ENCODE measurements at regions not wholly inside any gene's neighbourhood (a gene's known extent, or its start where the extent isn't known, plus 50 kb on each side); places are given as distances from the start of the nearest gene placed in this dataset.
"Not testable (repeated sequence)": the region's sequence is repeated elsewhere in the genome, so short reads cannot be mapped to it uniquely, and the experiment has no call there.

DNA sequence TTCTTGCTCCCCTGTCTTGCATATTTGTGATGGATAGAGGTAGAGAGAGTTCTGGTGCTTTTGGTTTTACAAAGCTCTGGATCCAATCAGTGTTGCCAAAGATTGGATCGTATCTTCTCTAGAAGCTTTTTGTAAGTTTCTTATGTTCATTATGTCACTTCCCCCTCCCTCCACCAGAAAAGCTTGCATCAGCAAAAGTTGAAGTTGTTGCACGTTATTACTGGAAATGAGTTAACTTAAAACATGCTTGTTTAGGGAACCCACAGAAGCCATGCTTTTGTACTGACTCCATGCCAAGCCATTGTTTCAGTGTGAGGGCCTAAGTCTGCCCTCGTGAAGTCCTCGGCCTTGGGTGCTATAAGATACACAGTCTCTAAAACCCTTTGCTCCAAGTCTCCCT lies 186.5 kb downstream of the ERCC6L2 start:
- no peak for DNase-seq

DNA sequence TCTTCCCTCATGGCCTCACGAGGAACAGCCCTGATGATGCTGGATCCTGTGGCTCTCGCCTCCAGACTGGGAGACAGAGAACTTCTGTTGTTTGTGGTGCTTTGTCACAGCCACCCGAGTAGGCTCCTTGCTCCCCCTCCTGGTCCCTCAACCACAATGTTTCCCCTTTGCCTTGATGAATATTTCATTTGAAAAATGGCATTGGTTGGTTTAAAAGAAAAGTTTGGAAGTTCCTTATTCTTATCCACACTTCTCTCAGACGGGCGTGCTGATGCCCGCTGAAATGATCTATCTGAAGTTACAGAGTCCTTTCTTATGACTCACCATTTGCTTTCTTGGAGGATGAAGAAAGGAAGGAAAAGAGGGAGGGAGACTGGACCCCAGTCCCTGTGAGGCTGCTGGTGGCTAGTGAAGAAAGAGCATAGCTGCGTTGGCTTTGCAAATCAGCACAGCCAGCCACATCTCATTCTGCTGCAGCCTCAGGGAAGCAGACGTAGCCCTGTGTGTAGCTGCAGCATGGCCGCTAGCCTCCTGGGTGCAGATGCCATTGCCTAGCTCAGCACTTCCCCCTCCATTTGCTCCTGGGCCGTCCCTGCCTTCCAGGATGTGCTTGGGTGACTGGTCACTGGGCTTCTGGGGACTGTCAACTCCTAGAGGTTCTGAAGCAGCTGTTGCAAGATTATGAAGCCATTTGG lies 185.9 kb downstream of the ERCC6L2 start:
- DNase-seq = peak; percentile 2

DNA sequence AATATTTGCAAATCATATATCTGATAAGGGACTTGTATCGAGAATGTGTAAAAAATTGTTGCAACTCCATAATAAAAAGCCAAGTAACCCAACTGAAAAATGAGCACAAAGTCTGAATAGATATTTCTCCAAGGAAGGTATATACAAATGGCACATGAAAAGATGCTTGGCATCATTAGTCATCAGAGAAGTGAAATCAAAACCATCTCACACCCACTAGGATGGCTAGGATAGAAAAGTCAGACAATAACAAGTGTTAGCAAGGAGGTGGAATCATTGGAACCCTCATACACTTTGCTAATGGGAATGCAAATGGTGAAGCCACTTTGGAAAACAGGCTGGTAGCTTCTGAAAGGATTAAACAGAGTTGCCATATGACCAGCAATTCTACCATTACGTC lies 182.7 kb downstream of the ERCC6L2 start:
- DNase-seq = no peak

DNA sequence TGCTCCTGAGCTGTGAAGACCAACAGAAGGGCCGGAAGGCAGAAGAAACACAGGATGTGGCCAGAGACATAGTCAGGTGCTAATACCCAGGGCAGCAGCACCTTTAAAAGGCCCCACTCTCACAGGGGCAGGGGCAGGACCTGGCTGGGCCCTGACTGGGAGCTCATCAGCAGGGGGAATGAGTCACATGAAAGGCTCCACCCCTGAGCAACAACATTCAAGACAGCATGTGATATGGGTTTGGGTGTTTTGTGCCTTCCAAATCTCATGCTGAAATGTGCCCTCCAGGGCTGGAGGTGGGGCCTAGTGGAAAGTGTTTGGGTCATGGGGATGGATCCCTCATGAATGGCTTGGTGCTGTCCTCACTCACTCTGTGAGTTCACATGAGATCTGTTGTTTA lies 181.7 kb downstream of the ERCC6L2 start:
- DNase-seq = no peak

DNA sequence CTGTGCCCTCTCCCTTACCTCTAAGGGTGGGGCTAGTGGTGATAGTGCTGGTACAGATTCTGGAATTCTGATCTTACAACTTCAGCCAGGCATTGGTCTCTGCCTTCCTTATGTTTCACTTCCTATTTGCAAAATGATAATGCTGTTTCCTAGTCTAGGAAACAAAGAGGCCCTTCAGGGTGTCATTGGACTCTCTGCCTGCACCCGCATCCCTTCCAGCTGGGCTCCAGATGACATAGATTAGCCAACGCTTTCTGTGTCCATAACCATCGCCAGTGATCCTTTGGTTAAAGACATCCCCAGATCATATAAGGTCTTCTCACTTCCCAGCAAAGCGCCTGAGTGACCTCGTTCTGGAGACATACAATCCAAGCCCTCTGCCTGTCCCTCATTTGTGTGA lies 180.7 kb downstream of the ERCC6L2 start:
- no peak for DNase-seq

DNA sequence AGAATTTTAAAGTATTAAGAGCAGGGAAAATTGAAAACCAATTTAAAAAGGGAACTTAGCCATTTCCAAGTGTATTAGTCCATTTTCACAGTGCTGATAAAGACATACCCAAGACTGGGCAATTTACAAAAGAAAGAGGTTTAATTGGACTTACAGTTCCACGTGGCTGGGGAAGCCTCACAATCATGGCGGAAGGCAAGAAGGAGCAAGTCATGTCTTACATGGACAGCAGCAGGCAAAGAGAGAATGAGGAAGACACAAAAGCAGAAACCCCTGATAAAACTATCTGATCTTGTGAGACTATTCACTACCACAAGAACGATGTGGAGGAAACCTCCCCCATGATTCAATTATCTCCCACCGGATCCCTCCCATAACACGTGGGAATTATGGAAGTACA lies 178.8 kb downstream of the ERCC6L2 start:
- not testable (repeated sequence) for DNase-seq

GRCh38 chr9:96052686-96053085 lies 177.2 kb downstream of the ERCC6L2 start:
- no peak for DNase-seq

DNA sequence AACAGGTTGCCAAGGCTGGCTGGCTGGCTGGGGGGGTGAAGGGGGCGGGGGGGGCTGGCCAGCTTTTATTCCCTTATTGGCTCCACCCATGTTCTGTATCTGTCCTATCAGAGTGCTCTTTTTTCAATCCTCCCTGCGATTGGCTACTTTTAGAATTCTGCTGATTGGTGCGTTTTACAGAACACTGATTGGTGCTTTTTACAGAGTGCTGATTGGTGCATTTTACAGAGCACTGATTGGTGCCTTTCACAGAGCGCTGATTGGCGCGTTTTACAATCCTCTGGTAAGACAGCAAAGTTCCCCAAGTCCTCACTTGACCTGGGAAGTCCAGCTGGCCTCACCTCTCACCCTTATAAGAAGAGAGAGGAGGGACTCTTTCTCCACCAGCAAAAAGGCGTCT lies 175.9 kb downstream of the ERCC6L2 start:
- DNase-seq = no peak

- no peak for DNase-seq
These were observed 175.3 kb downstream of the ERCC6L2 start for GRCh38 chr9:96050861-96051155.

DNA sequence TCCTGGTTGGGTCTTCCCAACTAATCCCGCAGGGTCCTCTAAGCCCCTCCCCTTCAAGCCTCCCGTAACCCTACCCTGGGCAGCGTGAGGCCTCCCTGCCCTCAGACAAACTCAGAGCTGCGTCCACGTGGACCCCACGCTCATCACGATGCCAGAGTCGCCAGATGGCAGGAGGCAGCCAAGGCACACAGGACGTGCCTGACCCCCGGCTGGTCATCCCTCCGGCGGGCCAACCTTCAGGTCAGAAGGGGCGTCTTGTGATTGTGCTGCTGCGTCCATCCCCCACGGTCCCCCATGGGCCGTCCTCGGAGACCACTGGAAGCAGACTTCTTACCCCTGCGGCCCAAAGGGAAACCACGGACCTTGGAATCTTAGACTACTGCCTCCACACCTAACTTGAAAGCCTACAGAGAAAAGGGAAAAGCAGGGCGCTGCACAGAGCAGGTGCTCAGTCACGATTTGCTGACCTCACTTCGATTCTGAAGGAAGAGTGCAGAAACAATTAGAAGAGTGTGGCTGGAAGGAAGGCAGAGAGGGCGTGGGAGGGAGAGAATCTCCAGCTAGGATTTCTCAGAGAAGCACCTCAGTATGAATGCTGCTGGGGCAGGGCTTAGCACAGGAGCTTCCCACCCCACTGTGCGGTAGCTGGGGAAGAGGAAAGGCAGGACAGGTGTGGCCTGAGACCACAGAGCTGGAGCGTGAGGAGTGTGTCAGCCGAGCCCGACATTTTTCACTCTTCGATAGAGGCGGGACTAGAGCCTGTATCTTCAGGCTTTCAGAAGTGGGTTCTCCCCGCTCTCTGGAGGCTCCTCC lies 174.8 kb downstream of the ERCC6L2 start:
- no peak for DNase-seq

- no peak for DNase-seq
These were observed 173.7 kb downstream of the ERCC6L2 start for GRCh38 chr9:96048956-96049831.

DNA sequence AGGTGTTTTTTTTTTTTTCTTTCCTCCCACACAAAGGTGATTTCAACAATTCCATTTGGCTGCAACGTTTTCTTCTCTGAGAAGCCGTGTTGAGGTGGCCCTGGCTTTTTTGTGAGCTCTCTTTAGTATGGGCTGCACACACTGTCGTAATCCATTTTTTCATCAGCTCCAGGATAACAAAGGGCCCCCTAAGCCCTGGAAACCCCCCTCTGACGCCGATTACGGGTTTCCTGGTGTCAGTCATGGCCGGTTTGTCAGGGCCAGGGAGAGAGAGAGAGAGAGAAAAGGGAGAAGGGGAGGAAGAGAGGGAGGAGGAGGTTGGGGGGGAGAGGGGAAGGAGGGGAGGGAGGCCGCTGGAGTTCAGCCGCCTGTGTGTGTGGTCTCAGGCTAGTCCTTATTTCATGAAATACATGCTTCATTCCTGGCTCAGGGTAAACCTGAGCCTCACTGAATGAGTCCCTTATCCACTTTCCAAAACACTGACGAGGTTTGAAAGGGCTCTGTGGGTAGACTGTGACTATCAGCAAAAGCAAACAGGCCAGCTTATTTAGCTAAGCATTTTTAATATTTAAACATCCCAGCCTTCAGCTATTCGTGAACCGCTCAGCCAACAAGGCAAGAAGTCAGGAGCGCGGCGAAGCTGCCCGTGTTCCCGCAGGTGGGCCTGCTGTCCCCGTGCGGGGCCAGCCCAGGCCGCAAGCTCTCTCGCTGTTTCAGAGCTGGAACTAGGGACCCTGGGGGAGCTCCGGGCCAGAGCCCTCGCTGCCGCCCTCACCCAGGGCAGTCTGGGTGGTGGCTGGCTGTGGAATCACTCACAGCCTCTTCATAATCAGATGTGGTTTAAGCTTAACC lies 172.8 kb downstream of the ERCC6L2 start:
- DNase-seq = no peak

GRCh38 chr9:96047741-96048103 lies 172.2 kb downstream of the ERCC6L2 start:
- DNase-seq = no peak

DNA sequence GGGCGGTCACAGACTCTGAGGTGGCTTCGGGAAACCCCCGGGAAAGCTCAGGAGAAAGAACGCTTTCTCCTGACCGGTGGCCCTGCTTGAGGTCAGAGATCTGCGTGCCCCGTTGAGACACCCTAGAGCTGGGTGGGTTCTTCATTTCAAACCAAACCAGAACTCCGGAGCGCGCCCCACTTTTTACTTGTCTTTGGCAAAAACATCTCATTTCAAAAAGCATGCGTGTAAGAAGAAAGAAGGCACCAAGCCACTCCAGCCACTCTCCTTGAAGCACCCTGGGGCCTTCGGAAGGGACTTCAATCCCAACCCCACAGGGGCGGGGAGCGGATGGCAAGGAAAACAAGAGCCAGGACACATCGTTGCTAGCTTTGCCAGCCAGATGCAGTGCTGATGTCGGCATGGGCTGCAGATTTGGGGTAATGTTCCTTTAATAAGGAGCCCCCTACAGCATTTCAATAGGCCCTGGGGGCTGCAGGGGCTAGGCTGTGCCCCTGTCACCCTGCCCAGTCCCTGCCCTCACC lies 171.7 kb downstream of the ERCC6L2 start:
- no peak for DNase-seq

GRCh38 chr9:96045811-96046210 lies 170.3 kb downstream of the ERCC6L2 start:
- DNase-seq = no peak

DNA sequence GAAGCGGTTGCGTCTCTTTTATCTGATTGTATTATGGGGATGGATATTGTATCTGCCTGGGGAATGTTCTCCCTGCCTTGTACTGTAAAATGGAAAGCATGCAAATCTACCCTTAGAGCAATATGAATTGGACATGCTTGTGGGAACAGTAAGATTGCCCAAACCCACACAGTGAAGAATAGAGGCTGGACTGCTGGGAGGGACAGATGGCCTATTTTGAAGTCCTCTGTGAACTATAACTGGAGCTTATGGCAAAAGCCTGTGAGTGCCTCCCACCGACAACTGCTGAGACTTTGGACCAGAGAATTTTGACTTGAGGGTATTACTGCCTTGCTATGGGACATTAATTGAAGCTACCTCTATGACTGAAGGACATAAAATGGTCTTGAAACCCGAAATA lies 168.9 kb downstream of the ERCC6L2 start:
- no peak for DNase-seq

DNA sequence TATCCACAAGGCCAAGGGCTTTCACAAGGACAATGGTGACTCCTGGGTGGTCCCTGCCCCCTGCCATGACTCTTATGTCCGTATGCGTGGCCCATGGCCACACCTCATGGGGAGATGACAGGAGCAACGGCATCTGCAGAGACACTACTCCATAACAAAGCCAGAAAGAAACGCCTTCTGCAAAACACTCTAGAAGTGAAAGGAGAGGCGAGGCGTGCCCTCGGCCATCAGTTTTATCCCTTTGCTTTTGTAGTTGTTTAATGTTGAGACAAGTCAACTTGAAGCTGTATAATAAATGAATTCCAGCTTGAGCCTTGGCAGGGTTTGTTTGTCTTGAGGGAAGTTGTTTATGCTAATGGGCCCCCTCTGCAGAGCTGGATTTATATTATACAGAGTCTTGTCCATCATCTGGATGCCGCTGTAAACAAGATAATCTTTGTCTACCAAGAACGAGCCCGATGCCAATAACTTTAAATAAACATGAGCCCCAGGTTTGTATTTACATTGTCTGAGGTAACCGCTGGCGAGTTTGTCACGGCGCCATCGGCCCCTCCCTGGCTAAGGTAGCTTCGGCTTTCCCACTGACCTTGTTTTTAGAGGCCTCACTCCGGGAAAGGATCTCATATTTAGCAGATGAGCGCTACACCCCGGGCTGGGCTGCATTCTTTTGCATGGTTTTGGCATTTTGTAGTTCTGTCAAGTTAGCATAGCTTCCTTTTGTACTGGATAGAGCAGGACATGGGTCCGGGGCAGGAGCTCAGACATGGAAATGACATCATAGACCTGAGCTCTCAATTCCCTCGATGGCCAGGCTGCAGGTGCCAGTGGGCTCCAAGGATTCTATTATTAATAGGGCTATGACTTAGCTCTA lies 165.3 kb downstream of the ERCC6L2 start:
- no peak for DNase-seq

DNA sequence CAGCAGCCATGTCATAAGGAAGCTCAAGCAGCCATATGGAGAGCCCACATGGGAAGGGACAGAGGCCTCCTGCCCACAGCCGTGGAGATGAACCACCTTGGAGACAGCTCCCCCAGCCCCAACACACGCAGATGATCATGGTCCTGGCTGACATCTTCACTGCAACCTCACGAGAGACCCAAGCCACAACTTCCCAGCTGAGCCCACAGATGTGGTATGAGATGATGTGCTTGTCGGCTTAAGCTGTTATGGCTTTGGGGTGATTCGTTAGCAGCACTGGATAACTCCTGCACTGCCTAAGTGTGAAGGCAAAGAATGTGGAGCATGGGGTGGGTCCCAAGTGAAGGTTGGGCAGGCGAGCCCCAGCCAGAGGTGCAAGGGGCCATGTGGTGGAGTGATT lies 163.4 kb downstream of the ERCC6L2 start:
- DNase-seq = no peak

GRCh38 chr9:96038271-96038670 lies 162.8 kb downstream of the ERCC6L2 start:
- no peak for DNase-seq

DNA sequence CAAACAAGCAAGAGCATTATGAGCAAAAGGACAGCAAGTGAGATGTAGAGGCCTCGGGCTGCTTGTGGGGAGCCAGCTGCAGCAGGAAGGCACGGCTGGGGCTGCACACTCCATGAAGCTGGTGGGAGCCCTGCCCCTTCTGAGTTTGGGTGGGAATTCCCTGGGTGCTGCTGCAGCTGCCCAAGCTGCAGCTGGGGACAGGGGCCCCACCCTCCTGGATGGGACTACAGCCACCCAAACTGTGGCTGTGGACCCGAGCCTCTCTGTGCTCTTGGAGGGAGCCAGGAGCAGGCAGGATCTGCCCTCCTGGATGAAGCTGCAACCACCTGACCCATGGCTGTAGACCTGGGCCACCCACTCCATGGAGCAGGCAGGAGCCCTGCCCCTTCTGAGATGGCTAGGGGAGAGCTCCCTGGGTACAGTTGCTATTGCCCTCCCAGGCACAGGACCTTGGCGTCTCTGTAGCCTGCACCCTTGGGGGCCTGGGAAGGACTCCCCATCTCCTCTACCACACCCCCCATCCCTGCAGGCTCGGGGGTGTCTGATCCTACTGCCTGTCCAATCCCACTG lies 159.1 kb downstream of the ERCC6L2 start:
- no peak for DNase-seq

GRCh38 chr9:96033896-96034295 lies 158.4 kb downstream of the ERCC6L2 start:
- DNase-seq = no peak
